GM18505 (cell line): ENCODE measurements at regions not wholly inside any gene's neighbourhood (a gene's known extent, or its start where the extent isn't known, plus 50 kb on each side); places are given as distances from the start of the nearest gene placed in this dataset.

Experiments
- ATAC-seq: cut with Tn5 transposase; IDR thresholded peaks from one replicate; pipeline ENCODE4 v1.9.1; 2021; ENCODE audit not compliant: unreplicated experiment
- POLR2A ChIP-seq: IDR thresholded peaks from 4 replicates; pipeline ENCODE4 v1.6.1; 2011; ENCODE audit warnings: borderline replicate concordance; ENCODE audit not compliant: insufficient read depth, insufficient read length; ENCODE audit errors: extremely low read depth

DNA sequence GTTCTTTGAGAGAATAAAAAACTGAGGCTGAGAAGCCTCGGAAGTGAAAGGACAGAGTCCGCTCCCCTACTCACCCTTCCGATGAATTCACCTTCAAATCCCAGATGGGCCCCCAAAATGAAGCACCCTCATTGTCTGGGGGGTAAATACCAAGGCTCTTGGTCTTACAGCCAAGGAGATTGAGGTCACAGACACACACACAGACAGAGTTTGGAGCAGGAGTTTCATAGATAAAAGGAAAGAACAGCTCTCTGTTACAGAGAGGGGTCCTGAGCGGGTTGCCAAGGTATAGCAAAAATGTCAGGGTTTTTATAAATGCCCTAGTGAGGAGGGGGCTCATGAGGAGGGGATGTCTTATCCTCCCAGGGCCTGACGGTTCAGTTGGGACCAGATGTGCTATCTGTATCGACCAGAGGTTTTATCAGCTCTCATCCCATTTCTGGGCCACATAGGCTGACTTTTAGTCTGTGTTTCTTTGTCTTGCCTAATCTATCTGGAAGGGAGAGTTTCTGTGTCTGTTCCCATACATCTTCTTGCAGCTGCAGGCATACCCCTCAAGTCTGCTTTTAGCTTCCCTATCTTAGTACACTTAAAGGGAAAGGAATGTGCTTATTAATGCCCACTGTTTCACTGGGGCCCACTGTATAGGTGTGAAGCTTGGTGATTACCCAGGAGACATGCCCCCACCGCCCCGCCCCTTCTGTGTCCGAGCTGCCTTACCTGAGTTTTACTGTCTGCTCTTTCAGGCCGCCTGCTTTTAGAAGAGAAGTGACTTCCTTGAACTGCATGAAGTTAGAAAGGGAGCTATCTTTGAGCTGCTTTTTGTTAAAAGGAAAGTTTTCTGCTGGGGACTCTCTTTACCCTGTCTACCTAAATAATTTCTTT lies 66.8 kb upstream of the ATP11B start:
- no peak for TF ChIP-seq POLR2A
- no peak for ATAC-seq

- no peak for TF ChIP-seq POLR2A
- no peak for ATAC-seq
Observed at GRCh38 chr3:182728238-182728637, 65.1 kb upstream of the ATP11B start.

- peak; percentile 75 for ATAC-seq
- no peak for TF ChIP-seq POLR2A
Observed at GRCh38 chr3:182729903-182730674, 63.2 kb upstream of the ATP11B start.

GRCh38 chr3:182730675-182731042 lies 62.6 kb upstream of the ATP11B start:
- no peak for ATAC-seq
- TF ChIP-seq POLR2A: no peak

- no peak for TF ChIP-seq POLR2A
- no peak for ATAC-seq
Observed at GRCh38 chr3:182731764-182732163, 61.5 kb upstream of the ATP11B start.

- no peak for ATAC-seq
- TF ChIP-seq POLR2A: no peak
Observed at GRCh38 chr3:182732232-182733015, 60.9 kb upstream of the ATP11B start.

GRCh38 chr3:182735672-182736071 lies 57.6 kb upstream of the ATP11B start:
- no peak for ATAC-seq
- TF ChIP-seq POLR2A: no peak

- no peak for TF ChIP-seq POLR2A
- no peak for ATAC-seq
Observed at GRCh38 chr3:182737825-182738224, 55.5 kb upstream of the ATP11B start.

DNA sequence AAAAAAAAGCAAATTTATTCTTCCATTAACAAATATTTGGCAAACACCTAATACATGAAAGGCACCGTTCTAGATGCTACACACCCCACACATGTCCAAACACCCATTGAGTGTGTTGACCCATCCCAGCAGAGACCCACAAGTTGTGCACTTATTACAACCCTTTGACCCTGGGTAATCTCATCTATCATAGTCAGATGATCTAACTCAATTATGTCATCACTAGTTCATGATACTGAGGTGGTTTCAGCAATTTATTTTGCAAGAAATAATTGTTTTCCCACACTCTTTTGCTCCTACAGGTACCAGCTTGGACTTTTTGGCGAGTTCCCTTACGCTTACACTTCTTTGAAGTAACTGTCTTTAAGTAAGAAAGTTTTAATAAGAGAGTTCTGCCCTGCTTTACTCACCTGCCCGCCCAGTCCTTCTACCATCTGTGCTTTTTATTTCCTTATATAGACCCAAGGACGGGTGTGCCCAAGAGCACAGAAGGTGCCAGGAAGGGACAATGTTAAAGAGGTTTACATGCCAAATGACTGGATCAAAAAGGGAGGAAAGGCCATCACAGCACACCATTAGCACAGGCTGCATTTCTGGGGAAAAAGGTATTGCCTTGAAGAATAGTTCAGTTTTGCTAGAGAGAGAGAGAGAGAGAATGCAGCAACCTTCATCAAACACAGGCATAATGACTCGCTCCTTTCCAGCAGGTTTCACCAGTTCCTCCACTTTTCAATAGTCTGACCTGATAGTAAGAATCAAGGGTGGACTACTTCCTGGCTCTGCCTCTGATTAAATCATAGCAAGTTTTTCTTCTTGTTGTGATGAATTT lies 54.5 kb upstream of the ATP11B start:
- ATAC-seq: no peak
- TF ChIP-seq POLR2A: no peak

- ATAC-seq: no peak
- TF ChIP-seq POLR2A: no peak
Observed at GRCh38 chr3:182739619-182740018, 53.7 kb upstream of the ATP11B start.

DNA sequence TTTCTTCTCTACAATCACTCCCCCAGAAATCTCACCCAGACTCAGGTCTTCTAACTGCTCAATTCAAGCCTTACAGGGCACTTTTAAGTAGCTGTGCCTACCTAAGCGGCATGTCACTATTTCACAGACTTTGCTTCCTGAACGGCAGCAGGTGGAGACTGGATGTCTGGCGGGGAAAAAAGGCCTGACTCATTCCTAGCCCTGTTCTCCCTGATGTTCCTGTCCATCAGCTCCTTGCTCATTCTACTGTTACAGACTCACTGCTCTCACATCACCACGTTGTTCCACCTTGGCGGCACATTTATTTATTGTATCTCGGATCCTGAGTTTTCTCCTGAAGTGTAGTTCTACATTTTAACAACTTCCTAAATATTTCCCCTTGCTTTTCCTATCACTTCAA lies 52.6 kb upstream of the ATP11B start:
- no peak for TF ChIP-seq POLR2A
- no peak for ATAC-seq

DNA sequence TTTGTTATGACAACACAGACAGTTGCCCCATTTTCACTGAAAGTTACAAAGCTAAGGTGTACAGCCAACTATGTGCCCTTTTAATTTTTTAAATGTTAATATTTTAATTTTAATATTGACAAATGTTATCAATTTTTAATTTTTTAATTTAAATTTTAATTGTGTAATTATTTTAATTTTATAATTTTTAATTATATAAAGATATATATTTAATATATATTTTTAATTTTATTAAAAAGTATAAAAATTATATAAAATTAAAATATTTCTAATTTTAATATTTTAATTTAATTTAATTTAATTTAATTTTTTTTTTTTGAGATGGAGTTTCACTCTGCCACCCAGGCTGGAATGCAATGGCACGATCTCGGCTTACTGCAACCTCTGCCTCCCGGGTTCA lies 52.1 kb upstream of the ATP11B start:
- no peak for TF ChIP-seq POLR2A
- no peak for ATAC-seq
